Cardiac fibroblast (primary cell): ENCODE measurements at regions not wholly inside any gene's neighbourhood (a gene's known extent, or its start where the extent isn't known, plus 50 kb on each side); places are given as distances from the start of the nearest gene placed in this dataset.
A peak's percentile ranks its signal among the peaks of the same experiment; 100 is the strongest.

Experiments used
- DNase-seq, 2 donors: peaks; one replicate each; pipeline versions ENCODE4 v3.0.0 to v3.0.0-alpha.2; 2010; ENCODE audit warnings: low read depth in 2 of 2
- H3K4me3 ChIP-seq, 2 donors: replicated peaks in 1 of 2; 1 replicate in 1 of 2; 2 replicates in 1 of 2; pipeline ENCODE4 v1.5.1; 2011; ENCODE audit warnings: low read depth in 2 of 2, low read length in 2 of 2, mild to moderate bottlenecking in 2 of 2, moderate library complexity in 1 of 2
- TF ChIP-seq, protein P1 (sequence below): IDR thresholded peaks from one replicate; pipeline ENCODE4 v1.5.1; 2011; ENCODE audit warnings: low read depth, mild to moderate bottlenecking, low read length, inconsistent platforms

DNA sequence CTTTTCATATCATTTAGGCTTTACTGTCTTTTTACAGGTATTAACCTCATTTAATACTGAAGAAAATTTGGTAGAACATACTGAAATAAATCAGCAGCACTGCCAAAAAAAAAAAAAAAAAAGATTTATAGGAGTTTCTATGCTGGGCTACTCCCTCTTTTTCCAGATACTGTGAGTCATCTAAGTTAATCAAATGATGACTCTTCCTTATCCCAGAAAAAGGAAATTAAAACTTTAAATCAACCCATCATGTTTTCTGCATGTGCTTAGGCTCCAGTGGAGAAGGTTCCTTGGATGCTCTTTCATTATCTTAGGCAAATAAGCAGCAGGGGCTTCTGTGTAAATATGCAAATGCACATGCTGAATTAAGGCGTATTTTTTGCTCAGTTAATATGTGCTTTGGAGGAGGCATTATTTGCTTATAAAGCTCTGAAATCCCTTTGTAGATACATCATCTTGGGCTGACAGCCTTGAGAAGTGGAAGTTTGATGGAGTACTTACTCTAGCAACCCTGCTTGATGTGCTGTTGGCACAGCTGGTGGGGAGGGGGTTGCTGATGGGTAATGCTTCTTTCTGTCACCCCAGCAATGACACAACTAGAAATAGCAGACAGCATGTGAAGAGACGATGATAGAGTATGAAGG, 136.1 kb downstream of the C4orf33 start:
- TF ChIP-seq, protein P1, sequence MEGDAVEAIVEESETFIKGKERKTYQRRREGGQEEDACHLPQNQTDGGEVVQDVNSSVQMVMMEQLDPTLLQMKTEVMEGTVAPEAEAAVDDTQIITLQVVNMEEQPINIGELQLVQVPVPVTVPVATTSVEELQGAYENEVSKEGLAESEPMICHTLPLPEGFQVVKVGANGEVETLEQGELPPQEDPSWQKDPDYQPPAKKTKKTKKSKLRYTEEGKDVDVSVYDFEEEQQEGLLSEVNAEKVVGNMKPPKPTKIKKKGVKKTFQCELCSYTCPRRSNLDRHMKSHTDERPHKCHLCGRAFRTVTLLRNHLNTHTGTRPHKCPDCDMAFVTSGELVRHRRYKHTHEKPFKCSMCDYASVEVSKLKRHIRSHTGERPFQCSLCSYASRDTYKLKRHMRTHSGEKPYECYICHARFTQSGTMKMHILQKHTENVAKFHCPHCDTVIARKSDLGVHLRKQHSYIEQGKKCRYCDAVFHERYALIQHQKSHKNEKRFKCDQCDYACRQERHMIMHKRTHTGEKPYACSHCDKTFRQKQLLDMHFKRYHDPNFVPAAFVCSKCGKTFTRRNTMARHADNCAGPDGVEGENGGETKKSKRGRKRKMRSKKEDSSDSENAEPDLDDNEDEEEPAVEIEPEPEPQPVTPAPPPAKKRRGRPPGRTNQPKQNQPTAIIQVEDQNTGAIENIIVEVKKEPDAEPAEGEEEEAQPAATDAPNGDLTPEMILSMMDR: no peak
- no peak for DNase-seq
- H3K4me3 ChIP-seq: no peak overlapping the region

- TF ChIP-seq, protein P1: no peak
- DNase-seq: no peak
- H3K4me3 ChIP-seq: no peak overlapping the region
Observed at GRCh38 chr4:129232589-129233337, 136.8 kb downstream of the C4orf33 start.

DNA sequence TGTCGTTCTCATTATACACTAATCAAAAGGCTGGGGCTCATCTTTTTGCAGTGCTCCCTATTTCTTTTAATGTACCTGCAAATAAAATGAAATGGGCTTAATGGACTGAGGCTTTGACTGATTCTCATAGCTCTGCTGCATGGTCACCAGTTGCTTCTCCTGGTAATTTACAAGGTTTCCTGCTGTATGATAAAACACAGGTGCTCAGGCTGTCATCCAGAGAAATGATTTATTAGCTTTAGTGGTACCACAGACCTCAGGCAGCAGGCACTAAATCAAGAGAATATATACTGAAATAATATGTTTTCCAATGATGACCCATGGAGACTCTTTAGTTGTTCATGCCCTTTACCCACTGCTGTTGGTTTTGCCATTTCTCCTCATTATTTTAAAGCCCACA, 137.7 kb downstream of the C4orf33 start:
- no peak overlapping the region for H3K4me3 ChIP-seq
- no peak for DNase-seq
- TF ChIP-seq, protein P1: no peak

GRCh38 chr4:129236351-129236750, 140.4 kb downstream of the C4orf33 start:
- H3K4me3 ChIP-seq: no peak overlapping the region
- DNase-seq: no peak
- TF ChIP-seq, protein P1: no peak

DNA sequence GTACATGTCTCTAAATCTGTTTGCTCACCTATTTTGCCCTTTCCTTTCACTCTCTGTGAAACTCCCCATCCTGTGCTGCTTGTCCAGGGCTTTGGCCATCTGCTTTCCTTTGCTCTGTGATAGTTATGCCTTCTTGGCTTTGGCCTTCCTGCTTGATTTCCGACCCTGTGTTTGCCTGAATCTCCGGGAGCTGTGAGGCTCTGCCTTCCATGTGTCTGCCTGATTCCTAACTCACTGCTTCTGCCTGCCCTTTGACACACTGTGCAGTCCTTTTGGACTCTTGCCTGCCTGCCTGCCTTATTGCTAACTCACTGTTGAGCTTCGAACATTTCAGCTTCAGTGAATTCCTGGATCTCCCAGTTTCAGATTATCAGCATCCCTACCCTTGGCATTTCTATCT, 143.1 kb downstream of the C4orf33 start:
- TF ChIP-seq, protein P1: no peak
- no peak overlapping the region for H3K4me3 ChIP-seq
- peak; percentile 29 to 56 for DNase-seq

- TF ChIP-seq, protein P1: no peak
- H3K4me3 ChIP-seq: no peak overlapping the region
- DNase-seq: no peak
Observed at GRCh38 chr4:129240816-129241215, 144.9 kb downstream of the C4orf33 start.
